Psoas muscle (tissue), 7 donors: ENCODE measurements at regions not wholly inside any gene's neighbourhood (a gene's known extent, or its start where the extent isn't known, plus 50 kb on each side); places are given as distances from the start of the nearest gene placed in this dataset.

Experiments used
- ATAC-seq, 4 donors: fragments of 200-7000 bp; cut with Tn5 transposase; one replicate each; pipeline ENCODE4 v1.9.1; 2020; ENCODE audit warnings: moderate library complexity in 3 of 4, mild to moderate bottlenecking in 2 of 4
- DNase-seq, 2 donors: peaks; one replicate each; pipeline ENCODE4 v3.0.0-alpha.2; 2020
- H3K27ac ChIP-seq: fragments of 200-600 bp; one replicate; pipeline ENCODE4 v1.8.0; 2022
- H3K27me3 ChIP-seq, 3 donors: fragments of 200-600 bp in 1 of 3; one replicate each; pipeline versions ENCODE4 v1.6.1 to v1.8.0; 2013 to 2022; ENCODE audit warnings: low read length in 2 of 3, mild to moderate bottlenecking in 2 of 3, moderate library complexity in 1 of 3; ENCODE audit not compliant: insufficient read depth in 3 of 3
- H3K36me3 ChIP-seq, 2 donors: fragments of 200-600 bp in 1 of 2; one replicate each; pipeline versions ENCODE4 v1.6.1 to v1.8.0; 2013 to 2022; ENCODE audit warnings: low read depth in 1 of 2, mild to moderate bottlenecking in 1 of 2, moderate library complexity in 1 of 2; ENCODE audit not compliant: insufficient read depth in 1 of 2
- H3K4me1 ChIP-seq: fragments of 200-600 bp; one replicate; pipeline ENCODE4 v1.8.0; 2022
- H3K4me3 ChIP-seq: fragments of 200-600 bp; one replicate; pipeline ENCODE4 v1.8.0; 2022; ENCODE audit warnings: mild to moderate bottlenecking
- H3K9me3 ChIP-seq: fragments of 200-600 bp; one replicate; pipeline ENCODE4 v1.8.0; 2022
- CTCF ChIP-seq: fragments of 200-600 bp; IDR thresholded peaks from one replicate; pipeline ENCODE4 v1.8.0; 2022; ENCODE audit warnings: antibody characterized with exemption
- WGBS, 3 donors: extraction: QIAGEN DNeasy Blood & Tissue Kit; methylation state at CpG; one replicate each; pipeline versions ENCODE4 v1.1.6 to v1.1.7; 2013; 5-methylcytosine and 5-hydroxymethylcytosine counted together
- intact Hi-C, 2 donors: fragments of 100-400 bp; cut with DNase I; formaldehyde crosslinking; loops; one replicate each; pipeline versions ENCODE4 v1.11.0 to v1.14.2; 2022
- donor health status: healthy with polysubstance abuse.
- donor health status: DM: no; HTN: no; CAD: no; lungs with moderate emphysema.
- donor health status: Bipolar disorder and iron deficiency.
- donor health status: healthy.
- donor health status: DM: yes; HTN: yes; CAD: no.
- donor health status: DM: no; HTN: no; CAD: no.
- donor health status: DM: yes; HTN: yes; CAD: no.

- intact Hi-C loops = no loop called here
Measured at GRCh38 chr5:124877501-124878146, 131.2 kb upstream of the ZNF608 start.

GRCh38 chr5:124878583-124879342 is 132.3 kb upstream of the ZNF608 start:
- no peak for TF ChIP-seq CTCF
- H3K27me3 ChIP-seq = no peaks in the 10 kb centered on the region
- H3K27ac ChIP-seq = no peak overlapping the region
- H3K9me3 ChIP-seq = no peaks in the 10 kb centered on the region
- no peaks in the 10 kb centered on the region for H3K36me3 ChIP-seq
- ATAC-seq (no peak), DNase-seq (no peak)
- WGBS, 3 donors = 92 to 96% (median 96%) methylated on average over 5 of the region's 5 CpGs
- no peak overlapping the region for H3K4me3 ChIP-seq
- peaks cover 19% of the 10 kb centered on the region for H3K4me1 ChIP-seq
- intact Hi-C loops = no loop called here

More at GRCh38 chr5:124877501-124878146, 131.2 kb upstream of the ZNF608 start:
- peaks cover 28% of the 10 kb centered on the region for H3K4me1 ChIP-seq
- no peak overlapping the region for H3K4me3 ChIP-seq
- no peak for TF ChIP-seq CTCF
- 47 to 63% (median 51%) methylated on average over 7 of the region's 7 CpGs for WGBS, 3 donors
- ATAC-seq = peak in 3 of 4 donors; percentile 26 to 69 (median 39)
- H3K27ac ChIP-seq = no peak overlapping the region
- no peaks in the 10 kb centered on the region for H3K27me3 ChIP-seq
- no peaks in the 10 kb centered on the region for H3K9me3 ChIP-seq
- no peaks in the 10 kb centered on the region for H3K36me3 ChIP-seq
- DNase-seq = no peak

- no peak for DNase-seq
- ATAC-seq = no peak
- Histone ChIP-seq H3K4me3 (no peak overlapping the region), H3K9me3 (no peaks in the 10 kb centered on the region), H3K27me3 (no peaks in the 10 kb centered on the region), H3K36me3 (no peaks in the 10 kb centered on the region), H3K27ac (no peak overlapping the region), H3K4me1 (peaks cover 18% of the 10 kb centered on the region)
- intact Hi-C loops = loop anchor here in 1 of 2 donors (10.0 kb wide), 1 partner anchor 106 kb away; no protein-coding TSS in a partner anchor
- no peak for TF ChIP-seq CTCF
- WGBS, 3 donors = 86 to 91% (median 90%) methylated on average over 10 of the region's 10 CpGs
Measured at GRCh38 chr5:124880903-124881697, 134.7 kb upstream of the ZNF608 start.

DNA sequence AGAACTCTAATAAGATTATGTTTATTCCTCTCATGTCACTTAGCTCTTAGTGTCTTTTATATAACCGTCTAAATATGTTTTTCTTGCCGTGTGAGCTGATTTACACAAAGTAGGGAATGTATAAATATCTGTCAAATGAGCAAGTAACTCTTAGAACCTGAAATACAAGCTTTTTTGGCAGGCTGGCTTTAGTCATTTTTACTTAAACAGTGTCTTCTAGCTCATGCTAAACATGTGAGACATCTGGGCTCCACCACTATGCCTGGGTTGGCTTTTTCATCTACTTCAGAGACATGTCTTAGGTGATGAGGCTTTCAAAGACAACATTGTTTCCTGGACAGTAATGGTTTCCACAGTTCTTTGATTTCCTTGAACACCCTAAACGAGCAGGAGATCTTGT is 137.2 kb upstream of the ZNF608 start:
- intact Hi-C loops = loop anchor here in 1 of 2 donors (10.0 kb wide), 1 partner anchor 109 kb away; no protein-coding TSS in a partner anchor
- H3K27ac ChIP-seq = no peak overlapping the region
- H3K36me3 ChIP-seq = no peaks in the 10 kb centered on the region
- peaks cover 19% of the 10 kb centered on the region for H3K4me1 ChIP-seq
- DNase-seq (no peak), ATAC-seq (no peak)
- WGBS, 3 donors = 81 to 90% (median 83%) methylated on average over 3 of the region's 3 CpGs
- no peak for TF ChIP-seq CTCF
- H3K27me3 ChIP-seq = no peaks in the 10 kb centered on the region
- H3K9me3 ChIP-seq = no peaks in the 10 kb centered on the region
- no peak overlapping the region for H3K4me3 ChIP-seq
